HepG2 (cell line): ENCODE measurements at regions not wholly inside any gene's neighbourhood (a gene's known extent, or its start where the extent isn't known, plus 50 kb on each side); places are given as distances from the start of the nearest gene placed in this dataset.

Source experiments
- MBD4 ChIP-seq: IDR thresholded peaks from 2 replicates; pipeline ENCODE4 v1.6.1; 2012; ENCODE audit warnings: low read length, inconsistent platforms, borderline replicate concordance
- ZNF263 ChIP-seq: sonication (generic); formaldehyde crosslinking; IDR thresholded peaks from 2 replicates; pipeline ENCODE4 v1.4.0; 2020; ENCODE audit warnings: missing genetic modification reagents
- ZNF367 ChIP-seq: sonication (generic); formaldehyde crosslinking; IDR thresholded peaks from 2 replicates; pipeline ENCODE4 v1.4.0; 2020; ENCODE audit warnings: missing genetic modification reagents, borderline replicate concordance
- ZNF646 ChIP-seq: sonication (generic); formaldehyde crosslinking; IDR thresholded peaks from 2 replicates; pipeline ENCODE4 v1.9.0; 2021; ENCODE audit warnings: mild to moderate bottlenecking, missing genetic modification reagents
- ZNF772 ChIP-seq: sonication (generic); formaldehyde crosslinking; IDR thresholded peaks from 2 replicates; pipeline ENCODE4 v1.5.0; 2020; ENCODE audit warnings: mild to moderate bottlenecking, missing genetic modification reagents
- TF ChIP-seq, protein P1 (sequence below), 2 experiments: fragments of 450-650 bp in 1 of 2; sonication (generic) in 1 of 2; formaldehyde crosslinking; IDR thresholded peaks; 2 replicates each; pipeline versions ENCODE4 v1.5.0 to v1.8.0; 2020 to 2022; ENCODE audit warnings: mild to moderate bottlenecking in 1 of 2, missing genetic modification reagents in 1 of 2
- TF ChIP-seq, protein P2 (sequence below): sonication (generic); formaldehyde crosslinking; conservative IDR thresholded peaks from 2 replicates; pipeline ENCODE4 v1.8.0; 2022; ENCODE audit warnings: missing genetic modification reagents

DNA sequence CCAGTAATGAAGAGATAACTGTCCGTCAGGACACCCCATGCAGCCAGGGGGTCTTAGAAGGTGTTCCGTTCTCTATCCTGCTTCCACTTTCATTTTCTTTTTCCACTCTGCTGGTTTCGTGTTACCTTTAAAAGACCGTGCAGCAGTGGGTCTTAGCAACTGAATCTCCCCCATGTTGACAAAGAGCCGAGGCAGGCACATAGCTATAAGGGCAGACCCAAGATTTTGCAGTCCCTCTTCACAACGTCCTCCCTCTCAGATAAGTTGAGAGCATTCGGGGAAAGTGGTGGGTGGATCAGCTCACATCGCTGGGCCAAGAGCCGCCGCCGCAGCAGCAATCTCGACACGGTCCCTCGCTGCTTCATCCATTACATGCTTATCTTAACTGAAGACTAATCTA lies 355.5 kb downstream of the LMO4 start (continued):
- TF ChIP-seq ZNF646 (CRISPR knock-in tag), result no peak
- peak; percentile 82 for TF ChIP-seq ZNF263 (CRISPR knock-in tag)
- TF ChIP-seq MBD4, result no peak
- TF ChIP-seq, protein P1, sequence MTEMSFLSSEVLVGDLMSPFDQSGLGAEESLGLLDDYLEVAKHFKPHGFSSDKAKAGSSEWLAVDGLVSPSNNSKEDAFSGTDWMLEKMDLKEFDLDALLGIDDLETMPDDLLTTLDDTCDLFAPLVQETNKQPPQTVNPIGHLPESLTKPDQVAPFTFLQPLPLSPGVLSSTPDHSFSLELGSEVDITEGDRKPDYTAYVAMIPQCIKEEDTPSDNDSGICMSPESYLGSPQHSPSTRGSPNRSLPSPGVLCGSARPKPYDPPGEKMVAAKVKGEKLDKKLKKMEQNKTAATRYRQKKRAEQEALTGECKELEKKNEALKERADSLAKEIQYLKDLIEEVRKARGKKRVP (CRISPR knock-in tag; IDR thresholded peaks at IDR 0.05), result no peak
- no peak for TF ChIP-seq ZNF772 (CRISPR knock-in tag)
- TF ChIP-seq, protein P2, sequence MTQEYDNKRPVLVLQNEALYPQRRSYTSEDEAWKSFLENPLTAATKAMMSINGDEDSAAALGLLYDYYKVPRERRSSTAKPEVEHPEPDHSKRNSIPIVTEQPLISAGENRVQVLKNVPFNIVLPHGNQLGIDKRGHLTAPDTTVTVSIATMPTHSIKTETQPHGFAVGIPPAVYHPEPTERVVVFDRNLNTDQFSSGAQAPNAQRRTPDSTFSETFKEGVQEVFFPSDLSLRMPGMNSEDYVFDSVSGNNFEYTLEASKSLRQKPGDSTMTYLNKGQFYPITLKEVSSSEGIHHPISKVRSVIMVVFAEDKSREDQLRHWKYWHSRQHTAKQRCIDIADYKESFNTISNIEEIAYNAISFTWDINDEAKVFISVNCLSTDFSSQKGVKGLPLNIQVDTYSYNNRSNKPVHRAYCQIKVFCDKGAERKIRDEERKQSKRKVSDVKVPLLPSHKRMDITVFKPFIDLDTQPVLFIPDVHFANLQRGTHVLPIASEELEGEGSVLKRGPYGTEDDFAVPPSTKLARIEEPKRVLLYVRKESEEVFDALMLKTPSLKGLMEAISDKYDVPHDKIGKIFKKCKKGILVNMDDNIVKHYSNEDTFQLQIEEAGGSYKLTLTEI (CRISPR knock-in tag), result no peak
- TF ChIP-seq ZNF367 (CRISPR knock-in tag), result no peak
